ENCODE measurements at regions not wholly inside any gene's neighbourhood (a gene's known extent, or its start where the extent isn't known, plus 50 kb on each side); places are given as distances from the start of the nearest gene placed in this dataset.

GRCh38 chr10:105921348-105921747, 1243.2 kb downstream of the SORCS1 start:
- TF ChIP-seq, protein P1, sequence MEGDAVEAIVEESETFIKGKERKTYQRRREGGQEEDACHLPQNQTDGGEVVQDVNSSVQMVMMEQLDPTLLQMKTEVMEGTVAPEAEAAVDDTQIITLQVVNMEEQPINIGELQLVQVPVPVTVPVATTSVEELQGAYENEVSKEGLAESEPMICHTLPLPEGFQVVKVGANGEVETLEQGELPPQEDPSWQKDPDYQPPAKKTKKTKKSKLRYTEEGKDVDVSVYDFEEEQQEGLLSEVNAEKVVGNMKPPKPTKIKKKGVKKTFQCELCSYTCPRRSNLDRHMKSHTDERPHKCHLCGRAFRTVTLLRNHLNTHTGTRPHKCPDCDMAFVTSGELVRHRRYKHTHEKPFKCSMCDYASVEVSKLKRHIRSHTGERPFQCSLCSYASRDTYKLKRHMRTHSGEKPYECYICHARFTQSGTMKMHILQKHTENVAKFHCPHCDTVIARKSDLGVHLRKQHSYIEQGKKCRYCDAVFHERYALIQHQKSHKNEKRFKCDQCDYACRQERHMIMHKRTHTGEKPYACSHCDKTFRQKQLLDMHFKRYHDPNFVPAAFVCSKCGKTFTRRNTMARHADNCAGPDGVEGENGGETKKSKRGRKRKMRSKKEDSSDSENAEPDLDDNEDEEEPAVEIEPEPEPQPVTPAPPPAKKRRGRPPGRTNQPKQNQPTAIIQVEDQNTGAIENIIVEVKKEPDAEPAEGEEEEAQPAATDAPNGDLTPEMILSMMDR (IDR thresholded peaks at IDR 0.05), result no peak
- TF ChIP-seq POLR2A (IDR thresholded peaks at IDR 0.05) (no peak), POLR2AphosphoS5 (IDR thresholded peaks at IDR 0.05; ENCODE audit: insufficient read depth in 1 of 2, low read depth in 1 of 2) (no peak)
